Heart left ventricle (tissue), 16 donors: ENCODE measurements at regions not wholly inside any gene's neighbourhood (a gene's known extent, or its start where the extent isn't known, plus 50 kb on each side); places are given as distances from the start of the nearest gene placed in this dataset.

Experiments
- ATAC-seq, 4 donors: fragments of 200-7000 bp; cut with Tn5 transposase; one replicate each; pipeline ENCODE4 v1.9.1; 2020 to 2022; ENCODE audit warnings: moderate library complexity in 4 of 4, mild to moderate bottlenecking in 3 of 4, moderate number of reproducible peaks in 1 of 4
- DNase-seq, 5 donors: peaks; one replicate each; pipeline ENCODE4 v3.0.0-alpha.2; 2020
- H3K27ac ChIP-seq, 12 donors: fragments of 200-600 bp; sonication (generic) in 4 of 12; one replicate each; pipeline versions ENCODE4 v1.5.0 to v1.8.0; 2016 to 2022; ENCODE audit warnings: mild to moderate bottlenecking in 2 of 12
- H3K27me3 ChIP-seq, 9 donors: fragments of 200-600 bp; sonication (generic) in 2 of 9; one replicate each; pipeline versions ENCODE4 v1.5.1 to v1.8.0; 2016 to 2022; ENCODE audit warnings: mild to moderate bottlenecking in 3 of 9
- H3K36me3 ChIP-seq, 9 donors: fragments of 200-600 bp; sonication (generic) in 2 of 9; one replicate each; pipeline versions ENCODE4 v1.5.0 to v1.8.0; 2018 to 2022; ENCODE audit warnings: mild to moderate bottlenecking in 2 of 9
- H3K4me1 ChIP-seq, 12 donors: fragments of 200-600 bp; sonication (generic) in 4 of 12; one replicate each; pipeline versions ENCODE4 v1.5.0 to v1.8.0; 2016 to 2022; ENCODE audit warnings: mild to moderate bottlenecking in 3 of 12
- H3K4me3 ChIP-seq, 12 donors: fragments of 200-600 bp; sonication (generic) in 4 of 12; one replicate each; pipeline versions ENCODE4 v1.5.0 to v1.8.0; 2017 to 2022; ENCODE audit warnings: mild to moderate bottlenecking in 9 of 12, moderate library complexity in 4 of 12
- H3K9me3 ChIP-seq, 12 donors: fragments of 200-600 bp; sonication (generic) in 4 of 12; one replicate each; pipeline versions ENCODE4 v1.5.0 to v1.8.0; 2016 to 2022; ENCODE audit warnings: mild to moderate bottlenecking in 1 of 12
- POLR2A ChIP-seq, 2 donors: fragments of 450-650 bp; IDR thresholded peaks; one replicate each; pipeline ENCODE4 v1.6.1; 2017; ENCODE audit warnings: antibody characterized with exemption in 2 of 2, mild to moderate bottlenecking in 2 of 2, moderate library complexity in 2 of 2
- WGBS, 4 donors: extraction: QIAGEN DNeasy Blood & Tissue Kit in 2 of 4; methylation state at CpG; one replicate each; pipeline versions ENCODE4 v1.1.5 to v1.1.7; 2013 to 2018; 5-methylcytosine and 5-hydroxymethylcytosine counted together
- intact Hi-C, 10 donors: fragments of 100-400 bp; cut with DNase I; formaldehyde crosslinking; loops; one replicate each; pipeline versions ENCODE4 v1.11.1 to v1.14.2; 2022
- TF ChIP-seq, protein P1 (sequence below), 12 donors: fragments of 200-600 bp; sonication (generic) in 4 of 12; IDR thresholded peaks; one replicate each; pipeline versions ENCODE4 v1.5.0 to v1.8.0; 2018 to 2022; ENCODE audit warnings: antibody characterized with exemption in 12 of 12, mild to moderate bottlenecking in 5 of 12
- donor health status: ischemic (EF 13 %, LVEDD 7.1; RV severe dilation, severe dysfunction).
- donor health status: healthy with polysubstance abuse.
- donor health status: DM: no; HTN: yes; CAD: no.
- donor health status: DM: no; HTN: no; CAD: no.
- donor health status: ischemic (EF 25% LVEDD 6.9; RV normal size, moderate dysfunction).
- donor health status: ischemic (EF 25% LVEDD 5.7; RV mildly dilated, moderate dysfunction).
- donor health status: healthy.
- donor health status: DM: yes; HTN: yes; CAD: no.
- donor health status: ischemic (EF 35%, LVEDD 5.7; RV mildly dilated, moderate dysfunction).
- donor health status: nonischemic (EF 11% LVEDD 7.7; RV severe dilation, severe dysfunction).
- donor health status: DM: yes; HTN: yes; CAD: no.
- donor health status: PGD.
- donor health status: ischemic (EF 29% LVEDD 5.4; RV normal size, mild dysfunction).
- donor health status: nonischemic (EF 23%, LVEDD 6.1; RV moderate dilation, normal function).

DNA sequence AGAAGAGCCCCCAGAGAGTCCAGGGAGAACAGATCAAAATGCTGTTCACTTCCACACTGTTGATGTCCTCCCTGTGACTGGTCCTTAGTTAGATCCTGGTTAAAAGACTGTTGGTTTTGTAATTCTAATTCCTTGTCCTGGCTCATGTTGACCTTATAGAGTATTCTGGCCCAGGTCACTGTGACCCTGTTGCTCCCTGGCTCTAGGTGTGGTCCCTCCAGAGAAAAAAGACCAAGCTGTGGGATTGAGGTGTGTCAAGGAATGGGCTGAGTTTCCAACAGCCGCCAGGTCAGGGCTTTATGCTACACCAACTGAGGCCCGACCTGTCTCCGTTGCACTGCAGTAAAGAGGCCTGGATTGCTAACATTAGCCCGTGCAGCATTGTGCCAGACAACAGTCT, 241.0 kb upstream of the MSX2 start:
- H3K9me3 ChIP-seq: peaks cover 0 to 49% (median 13%) of the 10 kb centered on the region in 12 donors
- H3K4me1 ChIP-seq: no peaks in the 10 kb centered on the region
- DNase-seq (no peak), ATAC-seq (no peak)
- no peaks in the 10 kb centered on the region for H3K27me3 ChIP-seq
- no peak overlapping the region for H3K27ac ChIP-seq
- 75 to 87% (median 85%) methylated on average over 4 of the region's 4 CpGs for WGBS, 4 donors
- H3K4me3 ChIP-seq: no peak overlapping the region
- TF ChIP-seq, protein P1, sequence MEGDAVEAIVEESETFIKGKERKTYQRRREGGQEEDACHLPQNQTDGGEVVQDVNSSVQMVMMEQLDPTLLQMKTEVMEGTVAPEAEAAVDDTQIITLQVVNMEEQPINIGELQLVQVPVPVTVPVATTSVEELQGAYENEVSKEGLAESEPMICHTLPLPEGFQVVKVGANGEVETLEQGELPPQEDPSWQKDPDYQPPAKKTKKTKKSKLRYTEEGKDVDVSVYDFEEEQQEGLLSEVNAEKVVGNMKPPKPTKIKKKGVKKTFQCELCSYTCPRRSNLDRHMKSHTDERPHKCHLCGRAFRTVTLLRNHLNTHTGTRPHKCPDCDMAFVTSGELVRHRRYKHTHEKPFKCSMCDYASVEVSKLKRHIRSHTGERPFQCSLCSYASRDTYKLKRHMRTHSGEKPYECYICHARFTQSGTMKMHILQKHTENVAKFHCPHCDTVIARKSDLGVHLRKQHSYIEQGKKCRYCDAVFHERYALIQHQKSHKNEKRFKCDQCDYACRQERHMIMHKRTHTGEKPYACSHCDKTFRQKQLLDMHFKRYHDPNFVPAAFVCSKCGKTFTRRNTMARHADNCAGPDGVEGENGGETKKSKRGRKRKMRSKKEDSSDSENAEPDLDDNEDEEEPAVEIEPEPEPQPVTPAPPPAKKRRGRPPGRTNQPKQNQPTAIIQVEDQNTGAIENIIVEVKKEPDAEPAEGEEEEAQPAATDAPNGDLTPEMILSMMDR (IDR thresholded peaks at IDR 0.05): no peak
- TF ChIP-seq POLR2A (IDR thresholded peaks at IDR 0.05): no peak
- H3K36me3 ChIP-seq: no peaks in the 10 kb centered on the region
- intact Hi-C loops: no loop called here

DNA sequence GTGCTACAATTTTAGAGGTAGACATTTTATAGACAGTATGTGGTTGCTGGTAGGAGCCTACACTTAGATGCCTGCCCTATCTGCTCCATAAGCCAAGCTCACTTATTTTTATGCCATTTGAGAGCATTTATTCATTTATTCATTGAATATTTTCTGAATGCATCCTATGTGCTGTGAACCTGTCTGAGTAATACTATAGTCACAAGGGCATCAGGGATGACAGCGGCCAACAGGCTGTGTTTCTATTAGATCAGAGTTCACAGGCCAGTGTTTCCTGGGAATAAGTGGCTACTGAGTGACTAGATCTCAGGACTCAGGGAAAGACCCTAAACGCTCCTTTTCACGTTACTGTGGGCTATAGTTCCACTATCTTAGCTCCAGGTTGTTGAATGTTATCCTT, 235.2 kb upstream of the MSX2 start:
- DNase-seq: no peak
- Histone ChIP-seq H3K4me1 (no peaks in the 10 kb centered on the region), H3K27ac (no peak overlapping the region), H3K27me3 (no peaks in the 10 kb centered on the region), H3K36me3 (no peaks in the 10 kb centered on the region), H3K4me3 (no peak overlapping the region), H3K9me3 (peaks cover 0 to 25% (median 4%) of the 10 kb centered on the region in 12 donors)
- 78 to 89% (median 85%) methylated on average over 3 of the region's 3 CpGs for WGBS, 4 donors
- no peak for ATAC-seq
- intact Hi-C loops: no loop called here
- TF ChIP-seq, protein P1 (IDR thresholded peaks at IDR 0.05): no peak
- no peak for TF ChIP-seq POLR2A (IDR thresholded peaks at IDR 0.05)

DNA sequence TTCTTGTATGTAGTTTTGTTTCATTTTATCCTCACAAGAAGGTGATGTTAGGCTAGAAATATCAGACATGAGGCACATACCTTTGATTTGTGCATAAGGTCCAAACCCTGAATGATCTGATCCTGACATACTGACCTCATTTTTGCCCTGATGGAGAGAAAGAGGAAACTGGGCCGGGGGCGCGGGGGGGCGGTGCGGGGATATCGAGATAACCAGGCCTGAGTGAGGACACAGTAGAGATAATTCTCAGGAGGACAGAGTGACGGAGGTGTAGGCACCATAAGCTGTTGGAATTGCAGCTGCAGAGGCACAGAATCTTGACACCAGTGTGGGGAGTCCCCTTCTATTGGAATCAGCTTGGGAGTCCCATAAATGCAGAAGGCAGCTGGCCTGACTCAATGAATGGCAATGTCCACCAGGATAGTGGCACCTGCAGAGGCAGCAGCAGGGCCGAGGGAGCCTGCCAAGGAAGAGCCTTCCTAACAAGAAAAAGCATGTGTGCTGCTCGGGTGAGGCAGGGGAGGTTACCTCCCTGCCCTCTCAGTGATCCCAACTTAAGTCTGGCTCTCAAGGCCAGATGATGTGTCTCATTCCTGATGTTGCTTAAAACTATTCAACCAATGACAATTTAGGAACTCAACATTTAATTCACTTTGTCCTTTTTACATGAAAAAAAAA, 234.3 kb upstream of the MSX2 start:
- ATAC-seq (no peak), DNase-seq (no peak)
- Histone ChIP-seq H3K27ac (no peak overlapping the region), H3K36me3 (no peaks in the 10 kb centered on the region), H3K9me3 (peaks cover 0 to 17% (median 0%) of the 10 kb centered on the region in 12 donors), H3K27me3 (no peaks in the 10 kb centered on the region), H3K4me3 (no peak overlapping the region), H3K4me1 (no peaks in the 10 kb centered on the region)
- intact Hi-C loops: no loop called here
- 56 to 61% (median 59%) methylated on average over 9 of the region's 9 CpGs for WGBS, 4 donors
- no peak for TF ChIP-seq POLR2A (IDR thresholded peaks at IDR 0.05)
- TF ChIP-seq, protein P1 (IDR thresholded peaks at IDR 0.05): no peak

DNA sequence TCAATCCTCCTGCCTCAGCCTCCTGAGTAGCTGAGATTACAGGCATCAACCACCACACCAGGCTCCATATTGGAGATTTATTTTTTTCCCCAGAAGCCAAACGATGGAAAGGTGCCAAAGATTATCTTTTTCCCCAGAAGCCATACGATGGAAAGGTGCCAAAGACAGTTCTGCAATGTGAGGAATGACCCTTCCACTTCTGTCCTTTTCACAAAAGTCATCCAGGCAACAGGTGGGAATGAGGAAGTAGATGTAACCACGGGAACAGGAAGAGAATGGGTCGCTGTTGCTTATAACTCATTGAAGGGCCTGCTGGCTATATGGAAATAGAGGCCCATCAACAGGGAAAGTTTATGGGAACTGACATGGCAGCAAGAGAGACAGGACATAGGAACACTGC, 233.7 kb upstream of the MSX2 start:
- 40 to 55% (median 45%) methylated on average over 4 of the region's 4 CpGs for WGBS, 4 donors
- intact Hi-C loops: no loop called here
- no peak for ATAC-seq
- TF ChIP-seq, protein P1 (IDR thresholded peaks at IDR 0.05): no peak
- TF ChIP-seq POLR2A (IDR thresholded peaks at IDR 0.05): no peak
- Histone ChIP-seq H3K9me3 (peaks cover 0 to 10% (median 0%) of the 10 kb centered on the region in 12 donors), H3K27ac (no peak overlapping the region), H3K27me3 (no peaks in the 10 kb centered on the region), H3K4me3 (no peak overlapping the region), H3K36me3 (no peaks in the 10 kb centered on the region), H3K4me1 (no peaks in the 10 kb centered on the region)
- DNase-seq: no peak
